ENCODE measurements at regions not wholly inside any gene's neighbourhood (a gene's known extent, or its start where the extent isn't known, plus 50 kb on each side); places are given as distances from the start of the nearest gene placed in this dataset.
"Not testable (repeated sequence)": the region's sequence is repeated elsewhere in the genome, so short reads cannot be mapped to it uniquely, and the experiment has no call there.

GRCh38 chr12:47307680-47308399 is 228.1 kb upstream of the AMIGO2 start:
- DNase-seq (ENCODE audit: low read depth, low spot score) = no peak

- not testable (repeated sequence) for DNase-seq (ENCODE audit: low read depth, low spot score)
Observed at GRCh38 chr12:47306773-47307679, 227.3 kb upstream of the AMIGO2 start.

GRCh38 chr12:47306130-47306529 is 226.4 kb upstream of the AMIGO2 start:
- DNase-seq (ENCODE audit: low read depth, low spot score) = no peak

GRCh38 chr12:47305464-47305863 is 225.7 kb upstream of the AMIGO2 start:
- DNase-seq (ENCODE audit: low read depth, low spot score) = no peak

- no peak for DNase-seq (ENCODE audit: low read depth, low spot score)
Observed at GRCh38 chr12:47303995-47304560, 224.3 kb upstream of the AMIGO2 start.

GRCh38 chr12:47303207-47303606 is 223.4 kb upstream of the AMIGO2 start:
- DNase-seq (ENCODE audit: low read depth, low spot score) = no peak

GRCh38 chr12:47302111-47302671 is 222.4 kb upstream of the AMIGO2 start:
- no peak for DNase-seq (ENCODE audit: low read depth, low spot score)

- DNase-seq (ENCODE audit: low read depth, low spot score) = no peak
Observed at GRCh38 chr12:47299586-47299985, 219.8 kb upstream of the AMIGO2 start.

- DNase-seq (ENCODE audit: low read depth, low spot score) = no peak
Observed at GRCh38 chr12:47297993-47298392, 218.2 kb upstream of the AMIGO2 start.

GRCh38 chr12:47296828-47297227 is 217.1 kb upstream of the AMIGO2 start:
- DNase-seq (ENCODE audit: low read depth, low spot score) = no peak

- DNase-seq (ENCODE audit: low read depth, low spot score) = no peak
Observed at GRCh38 chr12:47293406-47293805, 213.6 kb upstream of the AMIGO2 start.

- DNase-seq (ENCODE audit: low read depth, low spot score) = no peak
Observed at GRCh38 chr12:47286676-47287075, 206.9 kb upstream of the AMIGO2 start.
